GM21526 (cell line): ENCODE measurements at regions not wholly inside any gene's neighbourhood (a gene's known extent, or its start where the extent isn't known, plus 50 kb on each side); places are given as distances from the start of the nearest gene placed in this dataset.
"Not testable (repeated sequence)": the region's sequence is repeated elsewhere in the genome, so short reads cannot be mapped to it uniquely, and the experiment has no call there.

Experiments used
- ATAC-seq: cut with Tn5 transposase; IDR thresholded peaks from one replicate; pipeline ENCODE4 v1.9.1; 2021; ENCODE audit warnings: moderate library complexity; ENCODE audit not compliant: unreplicated experiment, low FRiP score

GRCh38 chr14:44453433-44454171, 53.5 kb downstream of the FSCB start:
- ATAC-seq: no peak

GRCh38 chr14:44450232-44450631, 56.9 kb downstream of the FSCB start:
- not testable (repeated sequence) for ATAC-seq

- ATAC-seq: no peak
Measured at GRCh38 chr14:44449680-44450079, 57.4 kb downstream of the FSCB start.

GRCh38 chr14:44448951-44449358, 58.1 kb downstream of the FSCB start:
- ATAC-seq: no peak

- no peak for ATAC-seq
Measured at GRCh38 chr14:44446965-44447364, 60.1 kb downstream of the FSCB start.

GRCh38 chr14:44444454-44444853, 62.6 kb downstream of the FSCB start:
- no peak for ATAC-seq

- ATAC-seq: no peak
Measured at GRCh38 chr14:44438936-44439335, 68.1 kb downstream of the FSCB start.

GRCh38 chr14:44438221-44438620, 68.9 kb downstream of the FSCB start:
- ATAC-seq: no peak

- no peak for ATAC-seq
Measured at GRCh38 chr14:44436458-44436857, 70.6 kb downstream of the FSCB start.

- no peak for ATAC-seq
Measured at GRCh38 chr14:44428231-44428945, 78.7 kb downstream of the FSCB start.

- ATAC-seq: no peak
Measured at GRCh38 chr14:44422699-44423098, 84.4 kb downstream of the FSCB start.

- no peak for ATAC-seq
Measured at GRCh38 chr14:44420226-44420625, 86.9 kb downstream of the FSCB start.

GRCh38 chr14:44418856-44419255, 88.2 kb downstream of the FSCB start:
- no peak for ATAC-seq

GRCh38 chr14:44417809-44418208, 89.3 kb downstream of the FSCB start:
- ATAC-seq: no peak

GRCh38 chr14:44414646-44415045, 92.4 kb downstream of the FSCB start:
- ATAC-seq: no peak

- ATAC-seq: no peak
Measured at GRCh38 chr14:44412858-44413569, 94.1 kb downstream of the FSCB start.

- no peak for ATAC-seq
Measured at GRCh38 chr14:44405011-44405486, 102.0 kb downstream of the FSCB start.

- no peak for ATAC-seq
Measured at GRCh38 chr14:44404599-44404998, 102.5 kb downstream of the FSCB start.

- no peak for ATAC-seq
Measured at GRCh38 chr14:44404036-44404435, 103.0 kb downstream of the FSCB start.

GRCh38 chr14:44403193-44403592, 103.9 kb downstream of the FSCB start:
- no peak for ATAC-seq

GRCh38 chr14:44396226-44396625, 110.9 kb downstream of the FSCB start:
- ATAC-seq: no peak
